ENCODE measurements at regions not wholly inside any gene's neighbourhood (a gene's known extent, or its start where the extent isn't known, plus 50 kb on each side); places are given as distances from the start of the nearest gene placed in this dataset.

DNA sequence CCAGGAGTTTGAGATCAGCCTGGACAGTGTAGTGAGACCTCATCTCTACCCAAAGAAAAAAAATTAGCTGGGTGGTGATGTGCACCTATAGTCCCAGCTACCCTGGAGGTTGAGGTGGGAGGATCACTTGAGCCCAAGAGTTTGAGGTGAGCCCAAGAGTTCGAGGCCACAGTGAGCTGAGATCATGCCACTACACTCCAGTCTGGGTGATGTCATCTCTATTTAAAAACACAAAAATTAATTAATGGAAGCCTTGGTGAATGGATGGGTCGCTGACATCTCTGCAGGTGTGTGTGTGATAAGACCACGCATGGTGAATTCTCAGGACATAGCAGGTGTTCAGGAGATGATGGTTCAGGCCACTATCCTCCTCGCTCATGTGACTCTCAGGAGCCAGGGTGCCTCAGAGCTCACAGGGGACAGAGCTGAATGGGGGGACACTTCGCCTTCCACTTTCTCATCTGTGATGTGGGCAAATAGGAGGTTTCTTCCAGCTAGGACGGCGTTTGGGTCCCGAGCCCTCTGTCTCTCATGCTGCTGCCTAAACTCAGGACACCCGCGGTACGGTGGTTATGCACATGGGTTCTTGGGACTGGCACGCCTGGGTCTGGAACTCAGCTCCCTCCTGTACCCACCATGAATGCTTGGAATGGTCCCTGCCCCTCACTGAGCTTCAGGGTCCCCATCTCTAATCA lies 113.4 kb upstream of the ZBTB40 start:
- no peak for TF ChIP-seq HOXA9 (CRISPR knock-in tag; IDR thresholded peaks at IDR 0.05; ENCODE audit: borderline replicate concordance)
- no peak for TF ChIP-seq POLR2A (IDR thresholded peaks at IDR 0.05; ENCODE audit: insufficient read depth in 1 of 2, low read depth in 2 of 2, low read length in 2 of 2)
- TF ChIP-seq, protein P1, sequence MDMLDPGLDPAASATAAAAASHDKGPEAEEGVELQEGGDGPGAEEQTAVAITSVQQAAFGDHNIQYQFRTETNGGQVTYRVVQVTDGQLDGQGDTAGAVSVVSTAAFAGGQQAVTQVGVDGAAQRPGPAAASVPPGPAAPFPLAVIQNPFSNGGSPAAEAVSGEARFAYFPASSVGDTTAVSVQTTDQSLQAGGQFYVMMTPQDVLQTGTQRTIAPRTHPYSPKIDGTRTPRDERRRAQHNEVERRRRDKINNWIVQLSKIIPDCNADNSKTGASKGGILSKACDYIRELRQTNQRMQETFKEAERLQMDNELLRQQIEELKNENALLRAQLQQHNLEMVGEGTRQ (IDR thresholded peaks at IDR 0.05; ENCODE audit: low read depth, low read length) = no peak
- TF ChIP-seq, protein P1 (CRISPR knock-in tag; IDR thresholded peaks at IDR 0.05; ENCODE audit: borderline replicate concordance) = no peak
- TF ChIP-seq, protein P2, sequence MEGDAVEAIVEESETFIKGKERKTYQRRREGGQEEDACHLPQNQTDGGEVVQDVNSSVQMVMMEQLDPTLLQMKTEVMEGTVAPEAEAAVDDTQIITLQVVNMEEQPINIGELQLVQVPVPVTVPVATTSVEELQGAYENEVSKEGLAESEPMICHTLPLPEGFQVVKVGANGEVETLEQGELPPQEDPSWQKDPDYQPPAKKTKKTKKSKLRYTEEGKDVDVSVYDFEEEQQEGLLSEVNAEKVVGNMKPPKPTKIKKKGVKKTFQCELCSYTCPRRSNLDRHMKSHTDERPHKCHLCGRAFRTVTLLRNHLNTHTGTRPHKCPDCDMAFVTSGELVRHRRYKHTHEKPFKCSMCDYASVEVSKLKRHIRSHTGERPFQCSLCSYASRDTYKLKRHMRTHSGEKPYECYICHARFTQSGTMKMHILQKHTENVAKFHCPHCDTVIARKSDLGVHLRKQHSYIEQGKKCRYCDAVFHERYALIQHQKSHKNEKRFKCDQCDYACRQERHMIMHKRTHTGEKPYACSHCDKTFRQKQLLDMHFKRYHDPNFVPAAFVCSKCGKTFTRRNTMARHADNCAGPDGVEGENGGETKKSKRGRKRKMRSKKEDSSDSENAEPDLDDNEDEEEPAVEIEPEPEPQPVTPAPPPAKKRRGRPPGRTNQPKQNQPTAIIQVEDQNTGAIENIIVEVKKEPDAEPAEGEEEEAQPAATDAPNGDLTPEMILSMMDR (CRISPR knock-in tag; IDR thresholded peaks at IDR 0.05) = no peak
- TF ChIP-seq, protein P3, sequence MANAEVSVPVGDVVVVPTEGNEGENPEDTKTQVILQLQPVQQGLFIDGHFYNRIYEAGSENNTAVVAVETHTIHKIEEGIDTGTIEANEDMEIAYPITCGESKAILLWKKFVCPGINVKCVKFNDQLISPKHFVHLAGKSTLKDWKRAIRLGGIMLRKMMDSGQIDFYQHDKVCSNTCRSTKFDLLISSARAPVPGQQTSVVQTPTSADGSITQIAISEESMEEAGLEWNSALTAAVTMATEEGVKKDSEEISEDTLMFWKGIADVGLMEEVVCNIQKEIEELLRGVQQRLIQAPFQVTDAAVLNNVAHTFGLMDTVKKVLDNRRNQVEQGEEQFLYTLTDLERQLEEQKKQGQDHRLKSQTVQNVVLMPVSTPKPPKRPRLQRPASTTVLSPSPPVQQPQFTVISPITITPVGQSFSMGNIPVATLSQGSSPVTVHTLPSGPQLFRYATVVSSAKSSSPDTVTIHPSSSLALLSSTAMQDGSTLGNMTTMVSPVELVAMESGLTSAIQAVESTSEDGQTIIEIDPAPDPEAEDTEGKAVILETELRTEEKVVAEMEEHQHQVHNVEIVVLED (CRISPR knock-in tag; IDR thresholded peaks at IDR 0.05; ENCODE audit: borderline replicate concordance) = no peak
- TF ChIP-seq, protein P4, sequence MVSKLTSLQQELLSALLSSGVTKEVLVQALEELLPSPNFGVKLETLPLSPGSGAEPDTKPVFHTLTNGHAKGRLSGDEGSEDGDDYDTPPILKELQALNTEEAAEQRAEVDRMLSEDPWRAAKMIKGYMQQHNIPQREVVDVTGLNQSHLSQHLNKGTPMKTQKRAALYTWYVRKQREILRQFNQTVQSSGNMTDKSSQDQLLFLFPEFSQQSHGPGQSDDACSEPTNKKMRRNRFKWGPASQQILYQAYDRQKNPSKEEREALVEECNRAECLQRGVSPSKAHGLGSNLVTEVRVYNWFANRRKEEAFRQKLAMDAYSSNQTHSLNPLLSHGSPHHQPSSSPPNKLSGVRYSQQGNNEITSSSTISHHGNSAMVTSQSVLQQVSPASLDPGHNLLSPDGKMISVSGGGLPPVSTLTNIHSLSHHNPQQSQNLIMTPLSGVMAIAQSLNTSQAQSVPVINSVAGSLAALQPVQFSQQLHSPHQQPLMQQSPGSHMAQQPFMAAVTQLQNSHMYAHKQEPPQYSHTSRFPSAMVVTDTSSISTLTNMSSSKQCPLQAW (CRISPR knock-in tag; IDR thresholded peaks at IDR 0.05) = no peak

Data from HepG2 (cell line).